Testis (tissue), 2 donors: ENCODE measurements at regions not wholly inside any gene's neighbourhood (a gene's known extent, or its start where the extent isn't known, plus 50 kb on each side); places are given as distances from the start of the nearest gene placed in this dataset.

Source experiments
- CTCF ChIP-seq, 3 experiments: fragments of 450-650 bp in 2 of 3; fragments of 200-600 bp in 1 of 3; sonication (generic) in 1 of 3; IDR thresholded peaks; one replicate each; pipeline ENCODE4 v1.5.1; 2016 to 2019; ENCODE audit warnings: antibody characterized with exemption in 3 of 3, mild to moderate bottlenecking in 2 of 3, moderate library complexity in 1 of 3
- POLR2A ChIP-seq: fragments of 450-650 bp; IDR thresholded peaks from one replicate; pipeline ENCODE4 v1.6.1; 2017; ENCODE audit warnings: antibody characterized with exemption, mild to moderate bottlenecking, moderate library complexity

GRCh38 chr1:29975036-29975694, 738.8 kb downstream of the PTPRU start:
- TF ChIP-seq CTCF (IDR thresholded peaks at IDR 0.05), result no peak
- no peak for TF ChIP-seq POLR2A
